Hepatocyte (in vitro differentiated cells): ENCODE measurements at regions not wholly inside any gene's neighbourhood (a gene's known extent, or its start where the extent isn't known, plus 50 kb on each side); places are given as distances from the start of the nearest gene placed in this dataset.

Experiments used
- CTCF ChIP-seq: fragments of 200-600 bp; sonication (generic); IDR thresholded peaks from 2 replicates; pipeline ENCODE4 v1.5.1; 2016; ENCODE audit warnings: antibody characterized with exemption, mild to moderate bottlenecking; ENCODE audit not compliant: poor library complexity
- EZH2 ChIP-seq: fragments of 200-600 bp; sonication (generic); IDR thresholded peaks from 2 replicates; pipeline ENCODE4 v1.6.1; 2016; ENCODE audit warnings: antibody characterized with exemption, mild to moderate bottlenecking, borderline replicate concordance
- EZH2phosphoT487 ChIP-seq: fragments of 200-600 bp; sonication (generic); IDR thresholded peaks from one replicate; pipeline ENCODE4 v1.6.1; 2018; ENCODE audit warnings: antibody characterized with exemption, mild to moderate bottlenecking, low read depth, moderate library complexity; ENCODE audit not compliant: unreplicated experiment, severe bottlenecking

GRCh38 chr1:74824497-74825107 is 91.7 kb downstream of the TYW3 start:
- no peak for TF ChIP-seq EZH2
- TF ChIP-seq CTCF = no peak
- TF ChIP-seq EZH2phosphoT487 = no peak
